GM06990 (cell line): ENCODE measurements at regions not wholly inside any gene's neighbourhood (a gene's known extent, or its start where the extent isn't known, plus 50 kb on each side); places are given as distances from the start of the nearest gene placed in this dataset.
"Not testable (repeated sequence)": the region's sequence is repeated elsewhere in the genome, so short reads cannot be mapped to it uniquely, and the experiment has no call there.

Experiments used
- DNase-seq: peaks from one replicate; pipeline ENCODE4 v3.0.0-alpha.2; 2011; ENCODE audit not compliant: insufficient read length; ENCODE audit errors: extremely low read depth
- H3K27me3 ChIP-seq: replicated peaks from 2 replicates; pipeline ENCODE4 v1.6.0; 2011; ENCODE audit warnings: low read length; ENCODE audit not compliant: control insufficient read depth, insufficient read depth
- H3K36me3 ChIP-seq: 2 replicates; pipeline ENCODE4 v1.5.1; 2011; ENCODE audit warnings: low read length; ENCODE audit not compliant: control insufficient read depth, insufficient read depth
- H3K4me3 ChIP-seq: replicated peaks from 2 replicates; pipeline ENCODE4 v1.5.1; 2011; ENCODE audit warnings: low read depth, mild to moderate bottlenecking, control low read depth, low read length
- CTCF ChIP-seq: IDR thresholded peaks from 2 replicates; pipeline ENCODE4 v1.5.1; 2011; ENCODE audit warnings: low read length, control low read depth, mild to moderate bottlenecking, inconsistent platforms; ENCODE audit not compliant: insufficient read depth, poor library complexity, severe bottlenecking

GRCh38 chr1:206384029-206384807 lies 86.1 kb upstream of the IKBKE start:
- peak; percentile 0 for DNase-seq
- H3K4me3 ChIP-seq, H3K27me3 ChIP-seq, H3K36me3 ChIP-seq: not testable (repeated sequence)
- peak; percentile 37 for TF ChIP-seq CTCF

- H3K4me3 ChIP-seq, DNase-seq, H3K36me3 ChIP-seq, H3K27me3 ChIP-seq: not testable (repeated sequence)
Measured at GRCh38 chr1:206384891-206385290, 85.4 kb upstream of the IKBKE start.

GRCh38 chr1:206387631-206388030 lies 82.6 kb upstream of the IKBKE start:
- not testable (repeated sequence) for H3K36me3 ChIP-seq, H3K27me3 ChIP-seq, DNase-seq, H3K4me3 ChIP-seq

- DNase-seq, H3K36me3 ChIP-seq, H3K27me3 ChIP-seq, H3K4me3 ChIP-seq: not testable (repeated sequence)
Measured at GRCh38 chr1:206391903-206392302, 78.4 kb upstream of the IKBKE start.

GRCh38 chr1:206397501-206397900 lies 72.8 kb upstream of the IKBKE start:
- H3K27me3 ChIP-seq, DNase-seq, H3K4me3 ChIP-seq, H3K36me3 ChIP-seq: not testable (repeated sequence)

GRCh38 chr1:206398261-206398660 lies 72.0 kb upstream of the IKBKE start:
- not testable (repeated sequence) for H3K36me3 ChIP-seq, DNase-seq, H3K27me3 ChIP-seq, H3K4me3 ChIP-seq

- H3K27me3 ChIP-seq, DNase-seq, H3K4me3 ChIP-seq, H3K36me3 ChIP-seq: not testable (repeated sequence)
Measured at GRCh38 chr1:206403612-206404307, 66.5 kb upstream of the IKBKE start.

- H3K4me3 ChIP-seq, H3K36me3 ChIP-seq, H3K27me3 ChIP-seq, DNase-seq: not testable (repeated sequence)
Measured at GRCh38 chr1:206404309-206405027, 65.8 kb upstream of the IKBKE start.

GRCh38 chr1:206405282-206405681 lies 65.0 kb upstream of the IKBKE start:
- H3K36me3 ChIP-seq, DNase-seq, H3K4me3 ChIP-seq, H3K27me3 ChIP-seq: not testable (repeated sequence)

GRCh38 chr1:206408371-206409288 lies 61.6 kb upstream of the IKBKE start:
- not testable (repeated sequence) for H3K4me3 ChIP-seq, H3K27me3 ChIP-seq, DNase-seq, H3K36me3 ChIP-seq
